Neutrophil (primary cell): ENCODE measurements at regions not wholly inside any gene's neighbourhood (a gene's known extent, or its start where the extent isn't known, plus 50 kb on each side); places are given as distances from the start of the nearest gene placed in this dataset.

Experiments used
- H3K27ac ChIP-seq: fragments of 200-600 bp; sonication (generic); 2 replicates; pipeline ENCODE4 v1.5.1; 2016; ENCODE audit warnings: mild to moderate bottlenecking, moderate library complexity
- H3K27me3 ChIP-seq: fragments of 200-600 bp; sonication (generic); 2 replicates; pipeline ENCODE4 v1.6.0; 2016; ENCODE audit warnings: mild to moderate bottlenecking
- H3K36me3 ChIP-seq: fragments of 200-600 bp; sonication (generic); 2 replicates; pipeline ENCODE4 v1.5.1; 2017
- H3K4me1 ChIP-seq, 2 experiments: fragments of 200-600 bp in 1 of 2; sonication (generic) in 1 of 2; 1 replicate in 1 of 2; 2 replicates in 1 of 2; pipeline versions ENCODE4 v1.5.1 to v1.6.1; 2013 to 2016; ENCODE audit warnings: low read depth in 1 of 2, low read length in 1 of 2, mild to moderate bottlenecking in 1 of 2, moderate library complexity in 1 of 2; ENCODE audit not compliant: control insufficient read depth in 1 of 2, insufficient read depth in 1 of 2
- H3K4me3 ChIP-seq, 2 experiments: fragments of 200-600 bp in 1 of 2; sonication (generic) in 1 of 2; 1 replicate in 1 of 2; 2 replicates in 1 of 2; pipeline ENCODE4 v1.5.1; 2013 to 2016; ENCODE audit warnings: low read depth in 1 of 2, low read length in 1 of 2, mild to moderate bottlenecking in 1 of 2, moderate library complexity in 1 of 2
- H3K9me3 ChIP-seq: fragments of 200-600 bp; sonication (generic); 2 replicates; pipeline ENCODE4 v1.5.1; 2016
- TF ChIP-seq, protein P1 (sequence below): fragments of 200-600 bp; sonication (generic); IDR thresholded peaks from 2 replicates; pipeline ENCODE4 v1.5.1; 2016; ENCODE audit warnings: antibody characterized with exemption

DNA sequence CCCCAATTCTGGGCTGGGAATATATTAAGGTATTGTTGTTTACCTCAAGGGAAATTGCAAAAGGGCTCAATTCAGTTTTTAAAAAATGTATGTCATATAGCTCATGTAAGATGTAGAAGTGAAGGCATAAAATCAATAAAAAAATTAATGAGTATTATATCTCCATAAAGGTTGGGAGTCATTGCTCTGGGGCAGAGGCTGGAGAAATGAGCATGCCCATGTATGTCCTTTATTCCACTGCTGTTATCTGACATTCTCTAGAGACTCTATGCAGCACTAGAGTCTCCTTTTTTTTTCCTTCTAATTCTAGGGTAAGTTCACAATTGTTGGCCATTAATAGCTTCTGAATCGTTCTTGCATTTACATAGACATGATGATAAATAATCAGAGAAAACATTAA is 394.8 kb downstream of the KLF12 start:
- Histone ChIP-seq H3K9me3 (no peaks in the 10 kb centered on the region), H3K4me1 (no peaks in the 10 kb centered on the region), H3K27me3 (no peaks in the 10 kb centered on the region), H3K27ac (no peak overlapping the region), H3K36me3 (no peaks in the 10 kb centered on the region), H3K4me3 (no peak overlapping the region)
- TF ChIP-seq, protein P1, sequence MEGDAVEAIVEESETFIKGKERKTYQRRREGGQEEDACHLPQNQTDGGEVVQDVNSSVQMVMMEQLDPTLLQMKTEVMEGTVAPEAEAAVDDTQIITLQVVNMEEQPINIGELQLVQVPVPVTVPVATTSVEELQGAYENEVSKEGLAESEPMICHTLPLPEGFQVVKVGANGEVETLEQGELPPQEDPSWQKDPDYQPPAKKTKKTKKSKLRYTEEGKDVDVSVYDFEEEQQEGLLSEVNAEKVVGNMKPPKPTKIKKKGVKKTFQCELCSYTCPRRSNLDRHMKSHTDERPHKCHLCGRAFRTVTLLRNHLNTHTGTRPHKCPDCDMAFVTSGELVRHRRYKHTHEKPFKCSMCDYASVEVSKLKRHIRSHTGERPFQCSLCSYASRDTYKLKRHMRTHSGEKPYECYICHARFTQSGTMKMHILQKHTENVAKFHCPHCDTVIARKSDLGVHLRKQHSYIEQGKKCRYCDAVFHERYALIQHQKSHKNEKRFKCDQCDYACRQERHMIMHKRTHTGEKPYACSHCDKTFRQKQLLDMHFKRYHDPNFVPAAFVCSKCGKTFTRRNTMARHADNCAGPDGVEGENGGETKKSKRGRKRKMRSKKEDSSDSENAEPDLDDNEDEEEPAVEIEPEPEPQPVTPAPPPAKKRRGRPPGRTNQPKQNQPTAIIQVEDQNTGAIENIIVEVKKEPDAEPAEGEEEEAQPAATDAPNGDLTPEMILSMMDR, result no peak

DNA sequence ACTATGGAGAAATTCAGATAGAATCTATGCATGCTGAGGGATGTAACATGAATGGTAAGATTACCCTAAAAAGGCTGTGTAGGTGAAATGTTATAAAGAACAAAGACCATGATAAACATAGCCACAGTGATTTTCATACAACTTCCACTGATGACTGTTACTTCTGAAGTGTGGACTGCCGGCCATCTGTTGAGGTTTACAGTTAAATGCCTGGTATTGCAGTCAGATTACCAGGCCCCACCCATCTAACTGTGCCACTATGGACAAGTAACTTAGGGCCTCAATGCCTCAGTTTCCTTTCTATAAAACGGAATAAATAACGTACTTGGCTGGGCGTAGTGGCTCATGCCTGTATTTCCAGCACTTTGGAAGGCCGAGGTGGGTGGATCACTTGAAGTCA is 395.6 kb downstream of the KLF12 start:
- no peak overlapping the region for H3K27ac ChIP-seq
- H3K4me1 ChIP-seq, result no peaks in the 10 kb centered on the region
- no peaks in the 10 kb centered on the region for H3K9me3 ChIP-seq
- H3K36me3 ChIP-seq, result no peaks in the 10 kb centered on the region
- TF ChIP-seq, protein P1, result no peak
- no peaks in the 10 kb centered on the region for H3K27me3 ChIP-seq
- no peak overlapping the region for H3K4me3 ChIP-seq

DNA sequence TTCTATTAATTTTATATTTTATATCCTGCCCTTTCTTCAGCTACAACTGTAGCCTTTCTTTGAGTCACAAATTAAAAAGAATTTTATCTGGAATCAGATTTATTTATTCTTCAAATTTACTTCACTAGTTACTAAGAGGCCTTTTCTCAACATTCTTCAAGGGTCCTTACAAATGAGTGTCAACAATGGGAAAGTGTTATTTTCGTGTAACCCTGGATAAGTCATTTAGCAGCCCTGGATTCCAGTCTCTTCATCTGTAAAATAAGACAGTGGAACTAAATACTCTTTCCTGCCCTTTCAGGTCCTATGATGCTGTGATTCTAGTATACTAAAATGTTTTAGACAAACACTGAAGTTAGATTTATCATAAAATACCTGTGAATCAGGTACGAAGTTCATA is 397.0 kb downstream of the KLF12 start:
- Histone ChIP-seq H3K27ac (no peak overlapping the region), H3K4me3 (no peak overlapping the region), H3K9me3 (no peaks in the 10 kb centered on the region), H3K36me3 (no peaks in the 10 kb centered on the region), H3K4me1 (no peaks in the 10 kb centered on the region), H3K27me3 (no peaks in the 10 kb centered on the region)
- TF ChIP-seq, protein P1, result no peak

- H3K4me1 ChIP-seq, result no peaks in the 10 kb centered on the region
- no peaks in the 10 kb centered on the region for H3K36me3 ChIP-seq
- no peak overlapping the region for H3K4me3 ChIP-seq
- TF ChIP-seq, protein P1, result no peak
- no peaks in the 10 kb centered on the region for H3K9me3 ChIP-seq
- H3K27me3 ChIP-seq, result no peaks in the 10 kb centered on the region
- H3K27ac ChIP-seq, result no peak overlapping the region
Observed at GRCh38 chr13:73733706-73734105, 400.5 kb downstream of the KLF12 start.

GRCh38 chr13:73732350-73732749 is 401.9 kb downstream of the KLF12 start:
- TF ChIP-seq, protein P1, result no peak
- Histone ChIP-seq H3K4me1 (no peaks in the 10 kb centered on the region), H3K4me3 (no peak overlapping the region), H3K27me3 (no peaks in the 10 kb centered on the region), H3K27ac (no peak overlapping the region), H3K9me3 (no peaks in the 10 kb centered on the region), H3K36me3 (no peaks in the 10 kb centered on the region)

DNA sequence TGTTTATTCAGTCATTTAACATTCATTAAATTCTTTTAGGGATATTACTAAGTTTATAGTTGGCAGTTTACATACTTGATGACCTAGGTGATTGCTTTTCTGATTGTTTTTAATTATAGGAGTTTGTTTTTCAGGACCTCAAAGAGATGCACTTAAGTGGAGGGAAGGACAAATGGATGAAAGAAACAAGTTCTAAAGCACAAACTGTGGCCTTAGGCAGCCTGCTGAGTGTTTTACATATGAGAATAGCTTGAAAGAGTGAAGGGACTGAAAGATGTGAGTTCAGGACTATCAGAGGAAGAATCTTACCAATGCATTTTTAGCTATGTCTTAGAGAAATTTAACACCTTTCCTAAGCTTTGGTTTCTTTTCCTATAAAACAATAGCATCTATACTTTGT is 402.6 kb downstream of the KLF12 start:
- no peaks in the 10 kb centered on the region for H3K27me3 ChIP-seq
- H3K4me3 ChIP-seq, result no peak overlapping the region
- TF ChIP-seq, protein P1, result no peak
- H3K9me3 ChIP-seq, result no peaks in the 10 kb centered on the region
- no peak overlapping the region for H3K27ac ChIP-seq
- no peaks in the 10 kb centered on the region for H3K4me1 ChIP-seq
- no peaks in the 10 kb centered on the region for H3K36me3 ChIP-seq
